ENCODE measurements at regions not wholly inside any gene's neighbourhood (a gene's known extent, or its start where the extent isn't known, plus 50 kb on each side); places are given as distances from the start of the nearest gene placed in this dataset.

DNA sequence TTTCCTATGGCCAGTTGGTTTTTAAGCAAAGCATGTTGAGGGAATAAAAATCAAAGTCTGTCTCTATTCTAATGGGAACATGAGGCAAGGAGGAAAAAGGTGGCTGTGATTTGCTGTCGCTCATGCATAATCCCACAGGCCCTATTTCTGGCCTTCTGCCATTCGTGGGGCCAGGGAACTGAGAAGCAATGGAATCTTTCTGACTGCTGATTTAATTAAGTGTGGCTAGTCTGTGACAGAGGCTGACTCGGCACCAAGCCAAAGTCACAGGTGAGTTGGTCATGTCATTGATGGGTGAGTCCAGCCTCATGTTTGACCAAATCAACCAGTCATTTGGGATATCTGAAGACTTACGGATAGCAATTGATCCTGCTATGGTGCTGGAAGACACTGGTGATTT, 429.3 kb upstream of the CADM1 start:
- TF ChIP-seq, protein P1, sequence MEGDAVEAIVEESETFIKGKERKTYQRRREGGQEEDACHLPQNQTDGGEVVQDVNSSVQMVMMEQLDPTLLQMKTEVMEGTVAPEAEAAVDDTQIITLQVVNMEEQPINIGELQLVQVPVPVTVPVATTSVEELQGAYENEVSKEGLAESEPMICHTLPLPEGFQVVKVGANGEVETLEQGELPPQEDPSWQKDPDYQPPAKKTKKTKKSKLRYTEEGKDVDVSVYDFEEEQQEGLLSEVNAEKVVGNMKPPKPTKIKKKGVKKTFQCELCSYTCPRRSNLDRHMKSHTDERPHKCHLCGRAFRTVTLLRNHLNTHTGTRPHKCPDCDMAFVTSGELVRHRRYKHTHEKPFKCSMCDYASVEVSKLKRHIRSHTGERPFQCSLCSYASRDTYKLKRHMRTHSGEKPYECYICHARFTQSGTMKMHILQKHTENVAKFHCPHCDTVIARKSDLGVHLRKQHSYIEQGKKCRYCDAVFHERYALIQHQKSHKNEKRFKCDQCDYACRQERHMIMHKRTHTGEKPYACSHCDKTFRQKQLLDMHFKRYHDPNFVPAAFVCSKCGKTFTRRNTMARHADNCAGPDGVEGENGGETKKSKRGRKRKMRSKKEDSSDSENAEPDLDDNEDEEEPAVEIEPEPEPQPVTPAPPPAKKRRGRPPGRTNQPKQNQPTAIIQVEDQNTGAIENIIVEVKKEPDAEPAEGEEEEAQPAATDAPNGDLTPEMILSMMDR (IDR thresholded peaks at IDR 0.05; ENCODE audit: low read depth, low read length), result no peak
- POLR2A ChIA-PET, result no interaction called here

DNA sequence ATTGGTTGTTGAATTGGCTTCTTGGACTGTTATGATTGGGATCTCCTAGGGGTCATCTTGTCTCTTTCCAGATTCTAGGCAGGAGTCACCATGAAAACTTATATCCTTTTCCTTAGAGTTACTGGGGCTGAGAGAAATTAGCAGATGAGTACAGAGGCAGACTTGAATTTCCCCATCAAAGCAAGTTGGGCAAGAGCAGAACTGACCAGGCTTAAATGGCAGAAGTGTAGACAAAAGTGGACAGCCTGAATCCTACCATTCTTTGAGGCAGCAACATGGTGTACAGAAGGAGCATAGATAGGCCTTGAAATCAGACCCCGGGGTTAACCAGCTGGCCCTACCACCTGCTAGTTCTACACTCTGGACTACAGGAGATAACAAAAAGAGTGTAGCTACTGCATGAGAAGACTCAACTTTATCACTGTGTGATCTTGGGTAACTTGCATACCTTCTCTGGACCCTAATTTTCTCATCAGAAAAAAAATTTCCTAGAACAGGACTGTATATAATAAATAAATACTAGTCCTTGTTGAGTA, 427.4 kb upstream of the CADM1 start:
- TF ChIP-seq, protein P1 (IDR thresholded peaks at IDR 0.05; ENCODE audit: low read depth, low read length), result no peak
- ChIA-PET POLR2A (no interaction called here), CTCF (no interaction called here)
- Histone ChIP-seq H3K27ac (ENCODE audit: low read depth, low read length) (no peak overlapping the region), H3K27me3 (ENCODE audit: control insufficient read depth, insufficient read depth, low read length) (peaks cover 34% of the 10 kb centered on the region), H3K9me3 (ENCODE audit: control insufficient read depth, insufficient read depth, low read length) (no peaks in the 10 kb centered on the region), H3K4me3 (ENCODE audit: low read depth, low read length) (no peak overlapping the region)
- DNase-seq (ENCODE audit: low read depth, low spot score), result no peak

More for the DNA sequence above, 429.3 kb upstream of the CADM1 start:
- Histone ChIP-seq H3K27ac (ENCODE audit: low read depth, low read length) (no peak overlapping the region), H3K4me3 (ENCODE audit: low read depth, low read length) (no peak overlapping the region), H3K27me3 (ENCODE audit: control insufficient read depth, insufficient read depth, low read length) (peaks cover 26% of the 10 kb centered on the region), H3K9me3 (ENCODE audit: control insufficient read depth, insufficient read depth, low read length) (no peaks in the 10 kb centered on the region)
- no peak for DNase-seq (ENCODE audit: low read depth, low spot score)
- CTCF ChIA-PET, result no interaction called here

DNA sequence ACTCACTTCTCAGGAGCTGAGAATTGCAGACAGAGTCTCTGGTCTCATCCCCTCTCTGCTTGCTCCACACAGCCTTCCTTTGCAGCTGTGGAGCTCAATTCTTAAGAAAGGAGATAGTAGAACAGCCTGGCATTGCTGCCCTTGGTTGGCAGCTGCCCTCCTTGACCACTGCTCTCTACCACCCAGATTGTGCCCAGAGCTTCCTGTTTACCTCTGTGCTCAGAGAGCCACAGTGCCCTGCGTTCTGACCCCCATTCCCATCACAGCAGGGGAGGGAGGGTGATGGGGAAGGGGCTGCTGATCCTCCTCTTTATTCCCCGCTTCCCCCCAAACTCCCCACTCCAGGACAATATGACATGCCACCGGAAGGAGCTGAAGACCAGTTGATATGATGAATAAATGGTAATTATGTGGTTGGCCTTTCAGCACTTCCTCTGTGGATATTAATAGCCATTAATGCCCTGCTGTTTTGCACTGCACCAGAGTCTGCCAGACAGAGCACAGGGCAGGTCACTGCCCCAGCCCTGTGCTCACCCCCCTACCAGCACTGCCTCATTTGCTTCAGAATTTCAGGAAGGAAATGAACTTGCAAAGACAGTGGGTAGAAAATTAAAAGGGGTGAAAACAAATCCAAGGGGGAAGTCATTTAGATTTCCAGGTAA, 426.8 kb upstream of the CADM1 start:
- CTCF ChIA-PET, result no interaction called here
- Histone ChIP-seq H3K27me3 (ENCODE audit: control insufficient read depth, insufficient read depth, low read length) (peaks cover 34% of the 10 kb centered on the region), H3K4me3 (ENCODE audit: low read depth, low read length) (no peak overlapping the region), H3K27ac (ENCODE audit: low read depth, low read length) (no peak overlapping the region), H3K9me3 (ENCODE audit: control insufficient read depth, insufficient read depth, low read length) (no peaks in the 10 kb centered on the region)
- TF ChIP-seq, protein P1 (IDR thresholded peaks at IDR 0.05; ENCODE audit: low read depth, low read length), result no peak
- DNase-seq (ENCODE audit: low read depth, low spot score), result no peak
- POLR2A ChIA-PET, result no interaction called here

DNA sequence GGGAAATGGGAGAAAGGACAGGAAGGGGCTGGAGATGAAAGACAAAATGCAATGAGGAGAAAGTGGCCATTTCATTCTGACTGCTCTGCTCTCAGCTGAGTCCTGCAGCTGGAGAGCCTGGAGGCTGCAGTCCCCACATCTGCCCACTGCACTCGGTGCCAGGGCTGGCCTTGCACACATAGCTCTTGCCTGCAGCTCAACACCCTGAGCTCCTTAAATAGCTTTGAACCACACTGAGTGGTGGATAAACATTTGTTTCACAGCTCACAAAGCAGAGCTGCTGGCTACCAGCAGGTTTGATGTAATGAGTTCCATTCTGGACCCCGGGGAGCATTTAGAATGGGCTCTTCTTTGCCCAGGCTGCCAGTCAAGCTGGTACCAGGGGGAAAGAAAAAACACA, 426.1 kb upstream of the CADM1 start:
- ChIA-PET POLR2A (interaction anchor here (0.8 kb wide), 1 partner anchor 11 kb away, joined by 3 read pairs; no protein-coding TSS in a partner anchor), CTCF (no interaction called here)
- no peak overlapping the region for H3K4me3 ChIP-seq (ENCODE audit: low read depth, low read length)
- no peak for DNase-seq (ENCODE audit: low read depth, low spot score)
- TF ChIP-seq, protein P1 (IDR thresholded peaks at IDR 0.05; ENCODE audit: low read depth, low read length), result no peak
- no peaks in the 10 kb centered on the region for H3K9me3 ChIP-seq (ENCODE audit: control insufficient read depth, insufficient read depth, low read length)
- H3K27me3 ChIP-seq (ENCODE audit: control insufficient read depth, insufficient read depth, low read length), result peaks cover 31% of the 10 kb centered on the region
- H3K27ac ChIP-seq (ENCODE audit: low read depth, low read length), result no peak overlapping the region

DNA sequence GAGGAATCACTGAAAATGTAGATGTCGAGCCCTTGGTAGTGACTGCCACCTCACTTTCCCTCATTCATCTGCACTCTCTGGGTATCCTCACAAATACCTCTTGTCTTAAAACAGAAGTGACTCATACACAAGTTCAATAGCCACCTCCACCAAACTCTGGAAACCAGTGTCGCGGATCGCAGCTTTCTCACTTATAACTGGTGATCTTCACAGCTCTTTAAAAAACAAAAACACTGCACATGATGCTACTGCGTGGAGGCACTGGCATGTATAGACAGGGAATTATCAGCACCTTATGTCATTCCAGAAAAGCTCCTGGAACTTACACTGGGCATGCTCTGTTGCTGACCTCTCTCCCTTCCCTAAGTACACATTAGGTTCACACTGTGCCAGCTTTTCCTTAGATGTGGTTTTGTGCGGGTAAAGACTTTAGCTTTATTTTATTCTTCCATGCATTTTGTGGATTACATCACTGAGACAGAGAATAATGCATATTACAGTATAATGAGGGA, 425.5 kb upstream of the CADM1 start:
- Histone ChIP-seq H3K4me3 (ENCODE audit: low read depth, low read length) (no peak overlapping the region), H3K27ac (ENCODE audit: low read depth, low read length) (no peak overlapping the region), H3K27me3 (ENCODE audit: control insufficient read depth, insufficient read depth, low read length) (peaks cover 30% of the 10 kb centered on the region), H3K9me3 (ENCODE audit: control insufficient read depth, insufficient read depth, low read length) (no peaks in the 10 kb centered on the region)
- DNase-seq (ENCODE audit: low read depth, low spot score), result no peak
- POLR2A ChIA-PET, result interaction anchor here (0.8 kb wide), 1 partner anchor 12 kb away, joined by 3 read pairs; no protein-coding TSS in a partner anchor
- CTCF ChIA-PET, result no interaction called here
- TF ChIP-seq, protein P1 (IDR thresholded peaks at IDR 0.05; ENCODE audit: low read depth, low read length), result no peak
